Caco-2 (cell line): ENCODE measurements at regions not wholly inside any gene's neighbourhood (a gene's known extent, or its start where the extent isn't known, plus 50 kb on each side); places are given as distances from the start of the nearest gene placed in this dataset.

Experiments used
- BruUV-seq: library from RNA; stranded (reverse); fragments of 400-500 nt; replicated peaks from 2 replicates; lab custom pipeline; 2021; lab: Mats Ljungman, UMichigan
- CTCF ChIA-PET: fragments of 300-600 bp; sonication (Branson Sonifier 250); formaldehyde crosslinking; loops from one replicate; lab custom pipeline; 2022; ENCODE audit warnings: antibody characterized with exemption; lab: Charles Lee
- POLR2A ChIA-PET: fragments of 300-600 bp; sonication (Branson Sonifier 250); formaldehyde crosslinking; loops from one replicate; lab custom pipeline; 2022; ENCODE audit warnings: antibody characterized with exemption; lab: Charles Lee
- DNase-seq, 2 experiments: peaks; one replicate each; pipeline versions ENCODE4 v3.0.0 to v3.0.0-alpha.2; 2020 to 2022
- H3K27me3 ChIP-seq: replicated peaks from 2 replicates; pipeline ENCODE4 v1.6.0; 2011; ENCODE audit warnings: low read length; ENCODE audit not compliant: control insufficient read depth, insufficient read depth
- H3K36me3 ChIP-seq: 2 replicates; pipeline ENCODE4 v1.5.1; 2011; ENCODE audit warnings: low read length; ENCODE audit not compliant: control insufficient read depth, insufficient read depth
- H3K4me1 ChIP-seq: fragments of 250-450 bp; sonication (Bioruptor Pico); 2 replicates; pipeline ENCODE4 v1.5.1; 2020; ENCODE audit warnings: mild to moderate bottlenecking
- H3K4me3 ChIP-seq: 2 replicates; pipeline ENCODE4 v1.5.1; 2011; ENCODE audit warnings: low read depth, mild to moderate bottlenecking, control low read depth, low read length
- H3K9me3 ChIP-seq: fragments of 250-450 bp; sonication (Bioruptor Pico); 2 replicates; pipeline ENCODE4 v1.5.1; 2020; ENCODE audit warnings: mild to moderate bottlenecking, moderate library complexity
- H3K27ac Mint-ChIP-seq: one replicate; pipeline ENCODE4 v1.8.0; 2022; ENCODE audit warnings: mixed read lengths; ENCODE audit not compliant: unreplicated experiment
- H3K27me3 Mint-ChIP-seq: one replicate; pipeline ENCODE4 v1.8.0; 2022; ENCODE audit warnings: mixed read lengths; ENCODE audit not compliant: insufficient read depth, unreplicated experiment
- H3K36me3 Mint-ChIP-seq: one replicate; pipeline ENCODE4 v1.8.0; 2022; ENCODE audit warnings: mild to moderate bottlenecking, mixed read lengths; ENCODE audit not compliant: insufficient read depth, unreplicated experiment
- H3K4me1 Mint-ChIP-seq: one replicate; pipeline ENCODE4 v1.8.0; 2022; ENCODE audit warnings: low read depth, mixed read lengths; ENCODE audit not compliant: unreplicated experiment
- H3K4me3 Mint-ChIP-seq: one replicate; pipeline ENCODE4 v1.8.0; 2022; ENCODE audit warnings: mild to moderate bottlenecking, moderate library complexity, mixed read lengths; ENCODE audit not compliant: unreplicated experiment
- H3K9me3 Mint-ChIP-seq: one replicate; pipeline ENCODE4 v1.8.0; 2022; ENCODE audit warnings: mixed read lengths; ENCODE audit not compliant: unreplicated experiment
- CTCF ChIP-seq, 2 experiments: fragments of 200-600 bp in 1 of 2; IDR thresholded peaks; 1 replicate in 1 of 2; 2 replicates in 1 of 2; pipeline versions ENCODE4 v1.5.1 to v1.8.0; 2011 to 2022; ENCODE audit warnings: antibody characterized with exemption in 1 of 2, control low read depth in 1 of 2, inconsistent platforms in 1 of 2, low read depth in 1 of 2, low read length in 1 of 2, mild to moderate bottlenecking in 1 of 2, moderate library complexity in 1 of 2; ENCODE audit not compliant: insufficient read depth in 1 of 2, severe bottlenecking in 1 of 2, unreplicated experiment in 1 of 2
- intact Hi-C: fragments of 100-400 bp; cut with micrococcal nuclease; formaldehyde crosslinking; loops from one replicate; pipeline ENCODE4 v1.10.0; 2022; ENCODE audit not compliant: unreplicated experiment

- no peak for TF ChIP-seq CTCF (IDR thresholded peaks at IDR 0.05; ENCODE audit: insufficient read depth in 1 of 2, low read depth in 1 of 2, low read length in 1 of 2, severe bottlenecking in 1 of 2, unreplicated experiment in 1 of 2)
- Mint-ChIP-seq H3K4me1 (no peaks in the 10 kb centered on the region), H3K4me3 (no peak overlapping the region), H3K36me3 (no peaks in the 10 kb centered on the region), H3K9me3 (no peaks in the 10 kb centered on the region), H3K27me3 (peaks cover 3% of the 10 kb centered on the region), H3K27ac (no peak overlapping the region)
- no peak overlapping the region for H3K4me3 ChIP-seq
- no peaks in the 10 kb centered on the region for H3K9me3 ChIP-seq
- POLR2A ChIA-PET, result no interaction called here
- H3K4me1 ChIP-seq, result no peaks in the 10 kb centered on the region
- H3K36me3 ChIP-seq, result no peaks in the 10 kb centered on the region
- H3K27me3 ChIP-seq, result no peaks in the 10 kb centered on the region
- BruUV-seq, result no TSS peak
- no peak for DNase-seq
- CTCF ChIA-PET, result no interaction called here
- intact Hi-C loops, result no loop called here
These were observed 242.6 kb downstream of the TTC32 start for GRCh38 chr2:19659024-19659792.

GRCh38 chr2:19656011-19656410 lies 245.8 kb downstream of the TTC32 start:
- H3K9me3 ChIP-seq, result no peaks in the 10 kb centered on the region
- Mint-ChIP-seq H3K27me3 (peaks cover 3% of the 10 kb centered on the region), H3K4me3 (no peak overlapping the region), H3K4me1 (no peaks in the 10 kb centered on the region), H3K36me3 (no peaks in the 10 kb centered on the region), H3K9me3 (no peaks in the 10 kb centered on the region), H3K27ac (no peak overlapping the region)
- no peaks in the 10 kb centered on the region for H3K27me3 ChIP-seq
- H3K4me3 ChIP-seq, result no peak overlapping the region
- no peak for TF ChIP-seq CTCF (IDR thresholded peaks at IDR 0.05; ENCODE audit: insufficient read depth in 1 of 2, low read depth in 1 of 2, low read length in 1 of 2, severe bottlenecking in 1 of 2, unreplicated experiment in 1 of 2)
- no peaks in the 10 kb centered on the region for H3K36me3 ChIP-seq
- H3K4me1 ChIP-seq, result no peaks in the 10 kb centered on the region
- CTCF ChIA-PET, result no interaction called here
- intact Hi-C loops, result no loop called here
- POLR2A ChIA-PET, result no interaction called here
- no peak for DNase-seq
- BruUV-seq, result no TSS peak

GRCh38 chr2:19654310-19655090 lies 247.3 kb downstream of the TTC32 start:
- peaks cover 3% of the 10 kb centered on the region for H3K27me3 Mint-ChIP-seq
- H3K4me1 Mint-ChIP-seq, result no peaks in the 10 kb centered on the region
- no peaks in the 10 kb centered on the region for H3K36me3 Mint-ChIP-seq
- no peaks in the 10 kb centered on the region for H3K9me3 Mint-ChIP-seq
- POLR2A ChIA-PET, result no interaction called here
- BruUV-seq, result no TSS peak
- no peaks in the 10 kb centered on the region for H3K36me3 ChIP-seq
- H3K4me3 ChIP-seq, result no peak overlapping the region
- H3K4me1 ChIP-seq, result no peaks in the 10 kb centered on the region
- H3K9me3 ChIP-seq, result no peaks in the 10 kb centered on the region
- H3K27me3 ChIP-seq, result no peaks in the 10 kb centered on the region
- CTCF ChIA-PET, result no interaction called here
- intact Hi-C loops, result no loop called here
- no peak for TF ChIP-seq CTCF (IDR thresholded peaks at IDR 0.05; ENCODE audit: insufficient read depth in 1 of 2, low read depth in 1 of 2, low read length in 1 of 2, severe bottlenecking in 1 of 2, unreplicated experiment in 1 of 2)
- H3K4me3 Mint-ChIP-seq, result no peak overlapping the region
- H3K27ac Mint-ChIP-seq, result no peak overlapping the region
- DNase-seq, result no peak
